AG10803 (cell line): ENCODE measurements at regions not wholly inside any gene's neighbourhood (a gene's known extent, or its start where the extent isn't known, plus 50 kb on each side); places are given as distances from the start of the nearest gene placed in this dataset.
A peak's percentile ranks its signal among the peaks of the same experiment; 100 is the strongest.

ENCODE experiments used
- DNase-seq: peaks from one replicate; pipeline ENCODE4 v3.0.0; 2010; ENCODE audit warnings: low read depth
- H3K4me3 ChIP-seq: 2 replicates; pipeline ENCODE4 v1.5.1; 2011; ENCODE audit warnings: mild to moderate bottlenecking, low read length, control low read depth
- CTCF ChIP-seq: conservative IDR thresholded peaks from 2 replicates; pipeline ENCODE4 v1.5.1; 2011; ENCODE audit warnings: mild to moderate bottlenecking, low read length, control low read depth, inconsistent platforms

DNA sequence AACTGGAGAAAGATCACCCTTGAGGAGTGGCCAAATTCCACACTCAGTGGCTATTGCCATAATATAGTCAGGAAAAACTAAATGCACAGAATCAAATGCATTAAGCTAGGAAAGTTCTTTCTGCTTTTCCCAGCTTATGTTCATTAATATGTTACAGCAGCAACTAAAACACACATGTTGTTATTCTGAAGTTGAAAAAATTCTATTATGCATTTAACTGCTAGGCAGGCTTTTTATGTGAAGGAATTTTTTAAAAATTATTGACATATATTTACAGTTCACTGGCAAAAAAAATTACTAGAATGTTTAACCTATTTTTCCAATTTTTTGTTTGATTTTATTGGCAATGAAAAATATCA, 135.2 kb upstream of the IL12A start:
- TF ChIP-seq CTCF, result no peak
- H3K4me3 ChIP-seq, result no peak overlapping the region
- DNase-seq, result no peak

GRCh38 chr3:159854500-159855124, 134.0 kb upstream of the IL12A start:
- H3K4me3 ChIP-seq, result peak overlapping the region; percentile 23
- peak; percentile 93 for DNase-seq
- TF ChIP-seq CTCF, result no peak

GRCh38 chr3:159855599-159856346, 132.9 kb upstream of the IL12A start:
- H3K4me3 ChIP-seq, result no peak overlapping the region
- no peak for DNase-seq
- TF ChIP-seq CTCF, result no peak

- H3K4me3 ChIP-seq, result no peak overlapping the region
- no peak for TF ChIP-seq CTCF
- no peak for DNase-seq
Measured at GRCh38 chr3:159856590-159857104, 132.0 kb upstream of the IL12A start.

GRCh38 chr3:159857840-159858239, 130.8 kb upstream of the IL12A start:
- H3K4me3 ChIP-seq, result no peak overlapping the region
- TF ChIP-seq CTCF, result no peak
- DNase-seq, result no peak

DNA sequence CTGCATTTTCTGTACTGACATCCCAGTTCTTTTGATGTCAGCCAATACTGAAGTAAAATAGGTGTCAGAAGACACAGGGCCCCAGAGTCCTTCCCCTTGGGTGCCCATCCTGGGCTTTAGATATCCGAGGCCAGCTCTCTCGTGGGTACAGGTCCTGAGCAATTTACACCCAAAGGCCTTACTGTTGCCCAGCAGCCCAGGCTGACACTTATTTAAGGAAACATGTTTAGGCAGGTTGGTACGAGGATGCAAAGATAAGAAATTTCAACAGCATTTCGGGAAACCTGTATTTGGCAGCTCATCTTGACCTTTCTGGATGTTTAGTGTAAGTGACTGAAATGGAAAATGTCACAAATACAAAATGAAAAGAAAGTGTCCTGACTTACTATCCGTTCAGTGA, 130.0 kb upstream of the IL12A start:
- TF ChIP-seq CTCF, result no peak
- no peak overlapping the region for H3K4me3 ChIP-seq
- DNase-seq, result no peak

GRCh38 chr3:159859424-159859823, 129.2 kb upstream of the IL12A start:
- no peak overlapping the region for H3K4me3 ChIP-seq
- DNase-seq, result peak; percentile 61
- TF ChIP-seq CTCF, result no peak
